Fibroblast of gingiva (primary cell): ENCODE measurements at regions not wholly inside any gene's neighbourhood (a gene's known extent, or its start where the extent isn't known, plus 50 kb on each side); places are given as distances from the start of the nearest gene placed in this dataset.

ENCODE experiments used
- DNase-seq: peaks from one replicate; pipeline ENCODE4 v3.0.0-alpha.2; 2011; ENCODE audit warnings: low read depth

- no peak for DNase-seq
Observed at GRCh38 chr6:105648276-105648675, 245.4 kb upstream of the PREP start.

- no peak for DNase-seq
Observed at GRCh38 chr6:105646391-105646867, 243.5 kb upstream of the PREP start.

GRCh38 chr6:105645958-105646357 is 243.1 kb upstream of the PREP start:
- DNase-seq: no peak

GRCh38 chr6:105645156-105645555 is 242.3 kb upstream of the PREP start:
- no peak for DNase-seq

DNA sequence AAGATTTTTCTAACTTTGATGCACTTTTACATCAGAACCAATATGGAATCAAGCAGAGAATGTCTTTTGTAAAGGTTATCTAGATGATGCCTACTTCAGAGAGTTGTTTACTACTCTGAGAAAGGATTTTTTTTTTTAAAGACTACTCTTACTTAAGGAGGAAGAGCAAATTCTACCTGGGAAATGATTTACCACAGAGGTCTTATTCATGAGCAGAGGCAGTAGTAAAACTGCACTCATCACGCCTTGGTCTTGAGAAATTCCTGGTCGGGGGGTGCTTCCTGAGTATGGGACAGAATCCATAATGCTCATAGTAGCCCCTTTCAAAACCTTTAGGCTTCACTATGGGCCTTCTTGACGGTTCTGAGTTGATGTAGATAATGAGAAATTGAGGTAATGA is 241.8 kb upstream of the PREP start:
- no peak for DNase-seq

DNA sequence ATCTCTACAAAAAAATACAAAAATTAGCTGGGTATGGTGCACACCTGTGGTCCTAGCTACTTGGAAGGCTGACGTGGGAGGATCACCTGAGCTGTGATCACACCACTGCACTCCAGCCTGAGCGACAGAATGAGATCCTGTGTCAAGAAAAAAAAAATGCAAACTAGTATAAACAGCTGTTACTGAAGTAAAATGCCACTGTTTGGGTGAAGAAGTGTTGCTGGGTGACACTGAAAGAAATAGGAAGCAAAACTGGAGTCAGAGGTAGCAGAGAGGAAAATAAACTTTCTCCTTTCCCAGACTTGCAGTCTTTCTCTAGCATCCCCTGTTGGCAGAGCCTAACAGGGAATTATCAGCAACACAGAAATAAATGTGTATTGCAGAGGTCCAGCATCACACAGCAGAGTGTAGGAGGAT is 241.2 kb upstream of the PREP start:
- DNase-seq: no peak

DNA sequence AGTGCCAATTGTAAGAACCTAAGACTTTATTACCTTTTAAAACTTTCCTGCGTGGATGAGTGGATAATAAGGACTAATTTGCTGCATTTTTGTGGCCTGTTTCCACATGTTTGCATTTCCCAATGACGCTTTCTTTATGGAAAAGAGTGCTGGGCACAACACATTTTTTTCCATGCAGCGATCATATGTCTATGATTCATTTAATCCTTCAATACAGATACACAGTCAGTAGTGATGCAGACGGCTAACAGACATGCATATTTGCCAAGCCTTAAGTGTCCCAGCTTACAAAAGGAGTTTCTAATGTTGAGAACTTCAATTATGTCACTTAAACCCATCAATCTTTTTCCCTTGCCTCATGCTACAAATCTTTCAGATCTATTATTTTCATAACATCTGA is 239.8 kb upstream of the PREP start:
- DNase-seq: peak; percentile 70

DNA sequence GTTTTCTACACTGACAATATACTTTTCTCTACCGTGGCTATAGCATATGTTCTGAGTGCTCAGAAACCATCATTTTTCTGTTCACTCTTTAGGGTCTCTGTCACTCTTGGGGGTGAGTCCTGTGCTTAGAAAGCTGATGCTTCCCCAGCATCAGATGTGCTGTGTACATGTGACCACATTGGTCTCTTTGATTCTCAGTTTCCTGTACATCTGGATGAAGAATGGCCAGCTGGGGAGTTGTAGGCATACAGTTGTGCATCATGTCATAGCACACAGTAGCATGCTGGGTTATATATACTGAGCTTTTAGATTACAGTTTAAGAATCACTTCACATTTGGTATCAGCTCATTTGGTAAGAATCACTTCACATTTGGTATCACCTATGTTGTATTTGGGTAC is 238.6 kb upstream of the PREP start:
- no peak for DNase-seq

DNA sequence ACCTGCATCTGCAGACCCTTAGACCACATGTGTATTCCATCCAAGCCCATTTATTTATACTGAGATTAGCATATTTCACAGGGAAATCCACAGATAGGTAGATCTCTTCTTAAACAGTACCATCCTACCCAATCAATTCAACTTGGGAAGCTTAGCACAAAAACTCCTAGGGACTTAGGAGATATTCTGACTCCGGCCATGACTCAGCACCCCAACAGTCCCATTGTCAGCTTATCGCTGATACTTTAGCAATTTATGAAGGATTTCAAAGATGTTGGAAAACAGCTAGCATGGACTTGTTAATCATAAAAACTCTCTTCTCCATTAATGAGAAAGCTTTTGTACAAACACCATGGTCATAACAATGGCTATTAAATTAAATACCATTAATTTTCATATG is 236.2 kb upstream of the PREP start:
- DNase-seq: no peak

GRCh38 chr6:105633814-105634213 is 230.9 kb upstream of the PREP start:
- DNase-seq: no peak

- no peak for DNase-seq
Observed at GRCh38 chr6:105628156-105628860, 225.4 kb upstream of the PREP start.

DNA sequence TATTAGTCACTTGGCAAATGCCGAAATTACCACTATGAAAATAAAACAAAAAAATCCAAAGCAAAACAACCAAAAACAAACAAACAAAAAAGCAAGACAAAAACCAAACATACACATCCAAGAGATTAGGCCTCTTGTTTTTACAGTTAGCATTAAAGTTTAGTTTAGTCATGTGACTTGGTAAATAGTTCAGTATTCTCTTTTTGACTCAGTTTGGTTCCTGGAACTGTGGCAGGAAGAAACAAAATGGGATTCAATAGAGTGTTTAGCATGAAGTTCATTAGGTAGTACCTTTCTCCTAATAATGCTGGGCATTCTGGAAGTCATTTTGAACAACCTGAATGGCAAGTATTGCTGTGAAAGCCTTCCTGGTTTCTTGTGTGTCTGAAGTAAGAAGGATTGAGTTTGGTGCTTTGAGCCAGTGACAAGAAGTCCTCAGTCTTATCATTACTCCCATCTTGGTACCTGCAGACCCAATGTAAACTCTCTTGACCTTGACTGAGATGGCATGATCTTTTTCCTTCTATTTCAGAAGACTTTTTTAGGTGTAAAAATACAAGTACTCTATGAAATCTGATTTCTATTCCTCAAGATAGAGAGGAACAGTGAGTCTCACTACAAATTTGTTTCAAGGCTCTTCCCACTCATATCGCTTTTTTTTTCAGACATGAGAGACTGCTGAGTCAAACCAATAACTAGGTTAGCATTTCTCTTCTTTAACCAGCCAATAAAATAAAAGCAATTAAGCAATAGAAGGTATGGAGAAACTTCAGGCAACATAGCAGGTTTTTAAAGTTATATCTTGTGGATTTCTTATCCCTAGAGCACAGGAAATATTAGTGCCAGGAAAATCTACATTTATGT is 223.6 kb upstream of the PREP start:
- no peak for DNase-seq

DNA sequence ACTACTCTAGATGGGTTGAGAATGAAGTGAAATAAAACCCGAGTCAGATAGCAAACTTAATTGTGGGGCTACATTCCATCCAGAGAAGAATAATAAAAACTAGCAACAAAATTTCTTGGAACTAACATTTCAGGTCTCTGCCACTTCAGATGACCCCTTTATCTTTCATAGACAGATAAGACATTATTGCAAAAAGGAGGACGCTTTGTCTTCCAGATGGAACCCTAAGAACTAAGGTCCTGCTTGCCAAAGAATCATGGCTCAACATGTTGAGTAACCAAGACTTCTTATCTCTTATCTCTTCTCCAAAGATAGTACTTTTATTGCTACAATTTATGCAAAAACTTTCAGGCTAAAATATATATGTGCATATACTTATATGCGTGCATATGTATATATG is 221.1 kb upstream of the PREP start:
- DNase-seq: no peak

- no peak for DNase-seq
Observed at GRCh38 chr6:105622226-105622625, 219.3 kb upstream of the PREP start.

- DNase-seq: no peak
Observed at GRCh38 chr6:105621564-105622175, 218.8 kb upstream of the PREP start.

GRCh38 chr6:105620878-105621277 is 218.0 kb upstream of the PREP start:
- peak; percentile 13 for DNase-seq

DNA sequence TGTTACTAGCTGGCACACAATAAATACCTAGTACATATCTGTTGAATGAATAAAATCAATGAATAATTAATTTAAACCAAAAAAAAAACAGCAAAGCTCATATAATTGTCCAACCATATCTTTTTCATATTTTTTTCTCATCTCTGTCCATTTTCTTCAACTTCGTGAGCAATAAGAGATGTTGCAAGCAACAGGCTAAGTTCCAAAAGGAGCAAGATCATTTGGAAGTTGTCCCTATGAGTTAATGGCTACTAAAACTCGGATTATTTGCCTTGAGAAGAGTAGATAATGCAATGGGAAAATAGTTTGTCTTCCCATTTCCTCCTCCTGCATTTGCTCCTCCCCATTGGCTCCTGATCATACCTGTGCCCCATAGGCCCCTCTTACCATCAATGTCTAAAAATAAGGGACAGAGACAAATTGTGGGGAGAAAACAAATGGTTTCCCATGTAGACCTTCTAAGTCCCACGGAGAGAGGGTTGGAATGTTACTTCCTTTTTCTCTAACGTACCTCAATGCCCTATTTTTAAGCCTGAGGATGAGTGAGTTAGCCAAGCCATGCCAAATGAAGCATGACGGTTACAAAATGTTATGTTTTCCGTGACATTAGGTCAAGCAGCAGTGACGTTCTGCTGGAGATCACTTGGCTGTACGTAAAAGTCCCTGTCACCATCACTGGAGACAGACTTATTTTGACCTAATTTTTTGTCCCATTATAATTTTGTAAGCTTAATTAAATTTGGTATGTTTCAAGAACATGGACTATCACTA is 217.3 kb upstream of the PREP start:
- peak; percentile 59 for DNase-seq

- DNase-seq: peak; percentile 50
Observed at GRCh38 chr6:105618247-105618646, 215.4 kb upstream of the PREP start.

DNA sequence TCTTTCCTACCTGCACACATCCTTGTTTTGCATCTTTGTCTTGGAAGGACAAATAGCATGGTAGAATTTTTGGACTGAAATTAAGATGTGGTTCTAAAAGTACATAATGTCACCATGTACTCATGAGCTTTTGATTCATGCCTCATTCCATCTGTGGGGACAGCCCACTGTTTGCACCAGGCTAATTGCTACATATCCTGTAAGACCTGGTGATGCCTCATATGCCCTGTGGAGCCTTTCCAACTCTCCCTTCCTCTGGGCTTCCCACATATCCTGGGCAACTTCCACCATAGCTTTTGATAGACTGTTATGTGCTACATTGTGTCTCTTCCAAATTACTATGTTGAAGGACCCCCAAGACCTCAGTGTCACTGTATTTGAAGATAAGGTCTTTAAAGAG is 213.6 kb upstream of the PREP start:
- DNase-seq: peak; percentile 65

DNA sequence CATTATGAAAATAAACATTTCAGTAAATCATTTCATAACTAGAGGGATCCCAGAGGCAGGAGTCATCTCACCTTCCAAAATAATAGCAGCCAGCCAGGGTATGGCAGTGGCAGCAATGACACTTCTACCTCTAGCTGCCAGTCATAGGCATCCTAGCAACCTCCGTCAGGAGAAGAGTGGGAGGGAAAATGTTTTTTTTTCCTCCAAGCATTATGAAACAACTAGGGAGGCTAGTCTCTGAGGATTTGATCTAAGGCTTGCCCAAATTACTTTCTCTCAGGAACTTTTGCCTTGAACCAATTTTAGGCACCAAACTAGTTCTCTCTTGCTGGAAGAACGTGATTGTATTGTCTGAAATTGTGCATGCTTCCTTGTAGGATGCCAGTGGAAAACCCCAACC is 208.7 kb upstream of the PREP start:
- peak; percentile 29 for DNase-seq

DNA sequence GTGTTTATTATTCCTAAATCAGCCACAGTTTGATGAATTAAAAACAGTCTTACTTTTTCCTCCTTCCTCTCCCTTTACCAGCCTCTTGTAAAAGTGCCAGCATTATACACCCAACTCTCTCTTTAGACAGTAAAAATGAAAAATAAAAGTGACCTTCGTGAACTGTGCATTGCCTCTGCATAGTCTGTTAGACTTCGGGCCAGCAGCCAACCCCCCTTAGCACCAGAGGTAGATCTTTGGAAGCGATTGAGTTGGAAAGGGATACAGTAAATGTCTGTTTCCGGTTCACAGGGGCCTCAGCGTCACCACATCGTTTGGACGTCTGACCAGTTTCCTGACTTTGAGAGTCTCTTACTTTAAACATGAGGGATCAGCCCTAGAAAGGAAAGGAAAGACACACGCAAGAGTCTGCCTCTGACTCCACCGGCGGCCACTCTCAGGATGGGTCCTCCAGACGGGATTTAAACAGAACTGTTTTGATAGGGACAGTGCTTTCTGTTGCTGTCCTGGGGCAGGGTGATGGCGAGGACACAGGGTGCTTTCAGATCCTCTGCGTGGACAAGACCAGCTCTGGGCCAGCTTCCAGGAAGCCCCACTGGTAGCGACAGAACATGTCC is 206.6 kb upstream of the PREP start:
- peak; percentile 61 for DNase-seq
